SK-N-SH treated with all-trans-retinoic acid at 6 μM for 48 hours (cell line): ENCODE measurements at regions not wholly inside any gene's neighbourhood (a gene's known extent, or its start where the extent isn't known, plus 50 kb on each side); places are given as distances from the start of the nearest gene placed in this dataset.

Experiments
- ARNTL ChIP-seq: fragments of 450-650 bp; formaldehyde crosslinking; IDR thresholded peaks from 2 replicates; pipeline ENCODE4 v1.5.0; 2020; ENCODE audit warnings: low read depth, mild to moderate bottlenecking, moderate library complexity, borderline replicate concordance
- GLIS3 ChIP-seq: fragments of 250-450 bp; sonication (Bioruptor Pico); IDR thresholded peaks from 2 replicates; pipeline ENCODE4 v1.5.0; 2020; ENCODE audit warnings: mild to moderate bottlenecking, moderate library complexity
- OSR1 ChIP-seq: fragments of 250-450 bp; sonication (Bioruptor Pico); IDR thresholded peaks from 2 replicates; pipeline ENCODE4 v1.8.0; 2022; ENCODE audit warnings: moderate library complexity, mild to moderate bottlenecking, inconsistent platforms
- RARB ChIP-seq: fragments of 250-450 bp; sonication (Bioruptor Pico); IDR thresholded peaks from 2 replicates; pipeline ENCODE4 v1.8.0; 2021; ENCODE audit warnings: mild to moderate bottlenecking, moderate library complexity
- TCF4 ChIP-seq: fragments of 250-450 bp; sonication (Bioruptor Pico); IDR thresholded peaks from 2 replicates; pipeline ENCODE4 v1.8.0; 2021; ENCODE audit warnings: mild to moderate bottlenecking, moderate library complexity, borderline replicate concordance
- TOX ChIP-seq: fragments of 250-450 bp; sonication (Bioruptor Pico); IDR thresholded peaks from 2 replicates; pipeline ENCODE4 v1.8.0; 2021; ENCODE audit warnings: mild to moderate bottlenecking, moderate library complexity, borderline replicate concordance
- ZFP30 ChIP-seq: fragments of 450-650 bp; formaldehyde crosslinking; IDR thresholded peaks from 2 replicates; pipeline ENCODE4 v1.5.0; 2022; ENCODE audit warnings: mild to moderate bottlenecking, moderate library complexity
- ZNF565 ChIP-seq: fragments of 450-650 bp; formaldehyde crosslinking; conservative IDR thresholded peaks from 2 replicates; pipeline ENCODE4 v1.5.0; 2020; ENCODE audit warnings: low read depth, mild to moderate bottlenecking, moderate library complexity
- TF ChIP-seq, protein P1 (sequence below): fragments of 250-450 bp; sonication (Bioruptor Pico); IDR thresholded peaks from 2 replicates; pipeline ENCODE4 v1.8.0; 2021; ENCODE audit warnings: low read depth, mild to moderate bottlenecking, moderate library complexity, borderline replicate concordance
- TF ChIP-seq, protein P2 (sequence below): fragments of 250-450 bp; sonication (Bioruptor Pico); IDR thresholded peaks from 2 replicates; pipeline ENCODE4 v1.8.0; 2020; ENCODE audit warnings: mild to moderate bottlenecking, moderate library complexity, borderline replicate concordance

DNA sequence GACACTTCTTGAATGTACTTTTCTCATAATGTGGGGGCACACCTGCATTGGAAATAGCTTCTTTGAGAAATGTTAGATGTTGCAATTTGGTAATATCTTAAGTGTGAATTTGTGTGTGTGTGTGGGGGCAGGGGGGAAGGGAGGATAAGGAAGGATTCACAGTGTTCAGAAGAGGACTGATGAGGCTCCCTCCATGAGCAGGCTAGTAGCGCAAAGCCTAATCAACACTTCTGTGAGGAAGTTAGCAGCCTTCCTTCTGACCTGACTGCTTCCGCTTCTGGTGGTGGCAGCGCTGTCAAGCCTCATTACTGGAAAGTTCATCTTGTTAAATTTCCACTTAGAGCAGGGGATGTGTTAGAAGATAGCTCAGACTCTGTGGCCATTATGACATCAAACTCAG lies 295.4 kb upstream of the SPRED2 start:
- TF ChIP-seq, protein P1, sequence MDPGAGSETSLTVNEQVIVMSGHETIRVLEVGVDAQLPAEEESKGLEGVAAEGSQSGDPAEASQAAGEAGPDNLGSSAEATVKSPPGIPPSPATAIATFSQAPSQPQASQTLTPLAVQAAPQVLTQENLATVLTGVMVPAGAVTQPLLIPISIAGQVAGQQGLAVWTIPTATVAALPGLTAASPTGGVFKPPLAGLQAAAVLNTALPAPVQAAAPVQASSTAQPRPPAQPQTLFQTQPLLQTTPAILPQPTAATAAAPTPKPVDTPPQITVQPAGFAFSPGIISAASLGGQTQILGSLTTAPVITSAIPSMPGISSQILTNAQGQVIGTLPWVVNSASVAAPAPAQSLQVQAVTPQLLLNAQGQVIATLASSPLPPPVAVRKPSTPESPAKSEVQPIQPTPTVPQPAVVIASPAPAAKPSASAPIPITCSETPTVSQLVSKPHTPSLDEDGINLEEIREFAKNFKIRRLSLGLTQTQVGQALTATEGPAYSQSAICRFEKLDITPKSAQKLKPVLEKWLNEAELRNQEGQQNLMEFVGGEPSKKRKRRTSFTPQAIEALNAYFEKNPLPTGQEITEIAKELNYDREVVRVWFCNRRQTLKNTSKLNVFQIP (CRISPR knock-in tag): no peak
- no peak for TF ChIP-seq TOX
- TF ChIP-seq ZFP30 (CRISPR knock-in tag): no peak
- no peak for TF ChIP-seq GLIS3 (CRISPR knock-in tag)
- TF ChIP-seq, protein P2, sequence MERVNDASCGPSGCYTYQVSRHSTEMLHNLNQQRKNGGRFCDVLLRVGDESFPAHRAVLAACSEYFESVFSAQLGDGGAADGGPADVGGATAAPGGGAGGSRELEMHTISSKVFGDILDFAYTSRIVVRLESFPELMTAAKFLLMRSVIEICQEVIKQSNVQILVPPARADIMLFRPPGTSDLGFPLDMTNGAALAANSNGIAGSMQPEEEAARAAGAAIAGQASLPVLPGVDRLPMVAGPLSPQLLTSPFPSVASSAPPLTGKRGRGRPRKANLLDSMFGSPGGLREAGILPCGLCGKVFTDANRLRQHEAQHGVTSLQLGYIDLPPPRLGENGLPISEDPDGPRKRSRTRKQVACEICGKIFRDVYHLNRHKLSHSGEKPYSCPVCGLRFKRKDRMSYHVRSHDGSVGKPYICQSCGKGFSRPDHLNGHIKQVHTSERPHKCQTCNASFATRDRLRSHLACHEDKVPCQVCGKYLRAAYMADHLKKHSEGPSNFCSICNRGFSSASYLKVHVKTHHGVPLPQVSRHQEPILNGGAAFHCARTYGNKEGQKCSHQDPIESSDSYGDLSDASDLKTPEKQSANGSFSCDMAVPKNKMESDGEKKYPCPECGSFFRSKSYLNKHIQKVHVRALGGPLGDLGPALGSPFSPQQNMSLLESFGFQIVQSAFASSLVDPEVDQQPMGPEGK (CRISPR knock-in tag): no peak
- TF ChIP-seq RARB (CRISPR knock-in tag): no peak
- TF ChIP-seq ZNF565: no peak
- no peak for TF ChIP-seq TCF4
- no peak for TF ChIP-seq OSR1 (CRISPR knock-in tag)
- TF ChIP-seq ARNTL (CRISPR knock-in tag): no peak
